Ovary (tissue), 7 donors: ENCODE measurements at regions not wholly inside any gene's neighbourhood (a gene's known extent, or its start where the extent isn't known, plus 50 kb on each side); places are given as distances from the start of the nearest gene placed in this dataset.
"Not testable (repeated sequence)": the region's sequence is repeated elsewhere in the genome, so short reads cannot be mapped to it uniquely, and the experiment has no call there.

Source experiments
- DNase-seq, 5 donors: peaks; one replicate each; pipeline ENCODE4 v3.0.0-alpha.2; 2019 to 2020
- H3K27ac ChIP-seq, 2 donors: fragments of 200-600 bp; one replicate each; pipeline versions ENCODE4 v1.5.1 to v1.8.0; 2019 to 2022
- H3K27me3 ChIP-seq: fragments of 200-600 bp; one replicate; pipeline ENCODE4 v1.8.0; 2022
- H3K36me3 ChIP-seq: fragments of 200-600 bp; sonication (generic); one replicate; pipeline ENCODE4 v1.5.1; 2019
- H3K4me1 ChIP-seq: one replicate; pipeline ENCODE4 v1.8.1; 2013; ENCODE audit warnings: mild to moderate bottlenecking, moderate library complexity; ENCODE audit not compliant: insufficient read depth
- H3K4me3 ChIP-seq: fragments of 200-600 bp; sonication (generic); one replicate; pipeline ENCODE4 v1.5.1; 2017
- H3K9me3 ChIP-seq, 2 donors: fragments of 200-600 bp in 1 of 2; sonication (generic) in 1 of 2; one replicate each; pipeline versions ENCODE4 v1.5.1 to v1.8.1; 2013 to 2019; ENCODE audit warnings: mild to moderate bottlenecking in 1 of 2, moderate library complexity in 1 of 2
- EP300 ChIP-seq: sonication (generic); formaldehyde crosslinking; IDR thresholded peaks from one replicate; pipeline ENCODE4 v1.6.1; 2017; ENCODE audit warnings: antibody characterized with exemption
- POLR2A ChIP-seq: fragments of 450-650 bp; IDR thresholded peaks from one replicate; pipeline ENCODE4 v1.6.1; 2017; ENCODE audit warnings: antibody characterized with exemption, mild to moderate bottlenecking, moderate library complexity
- WGBS, 3 donors: extraction: QIAGEN DNeasy Blood & Tissue Kit in 1 of 3; methylation state at CpG; one replicate each; pipeline versions ENCODE4 v1.1.5 to v1.1.7; 2013 to 2017; 5-methylcytosine and 5-hydroxymethylcytosine counted together
- intact Hi-C, 4 donors: fragments of 100-400 bp; cut with DNase I; formaldehyde crosslinking; loops; one replicate each; pipeline versions ENCODE4 v1.11.0 to v1.15.1; 2022 to 2023
- TF ChIP-seq, protein P1 (sequence below), 3 donors: fragments of 450-650 bp in 2 of 3; fragments of 200-600 bp in 1 of 3; IDR thresholded peaks; one replicate each; pipeline versions ENCODE4 v1.5.1 to v1.8.0; 2016 to 2022; ENCODE audit warnings: antibody characterized with exemption in 3 of 3, mild to moderate bottlenecking in 1 of 3
- donor health status: DM: no; HTN: no; CAD: no; lungs with moderate emphysema.
- donor health status: DM: no; HTN: no; CAD: no.
- donor health status: Bipolar disorder and iron deficiency.
- donor health status: DM: no; HTN: no; CAD: no.
- donor health status: DM: yes; HTN: yes; CAD: no.

- Histone ChIP-seq H3K36me3 (no peaks in the 10 kb centered on the region), H3K27ac (no peak overlapping the region), H3K9me3 (no peaks in the 10 kb centered on the region), H3K4me1 (no peaks in the 10 kb centered on the region), H3K27me3 (no peaks in the 10 kb centered on the region), H3K4me3 (no peak overlapping the region)
- 75 to 92% (median 88%) methylated on average over 1 of the region's 1 CpG for WGBS, 3 donors
- DNase-seq: no peak
- TF ChIP-seq POLR2A (no peak), EP300 (no peak)
- TF ChIP-seq, protein P1, sequence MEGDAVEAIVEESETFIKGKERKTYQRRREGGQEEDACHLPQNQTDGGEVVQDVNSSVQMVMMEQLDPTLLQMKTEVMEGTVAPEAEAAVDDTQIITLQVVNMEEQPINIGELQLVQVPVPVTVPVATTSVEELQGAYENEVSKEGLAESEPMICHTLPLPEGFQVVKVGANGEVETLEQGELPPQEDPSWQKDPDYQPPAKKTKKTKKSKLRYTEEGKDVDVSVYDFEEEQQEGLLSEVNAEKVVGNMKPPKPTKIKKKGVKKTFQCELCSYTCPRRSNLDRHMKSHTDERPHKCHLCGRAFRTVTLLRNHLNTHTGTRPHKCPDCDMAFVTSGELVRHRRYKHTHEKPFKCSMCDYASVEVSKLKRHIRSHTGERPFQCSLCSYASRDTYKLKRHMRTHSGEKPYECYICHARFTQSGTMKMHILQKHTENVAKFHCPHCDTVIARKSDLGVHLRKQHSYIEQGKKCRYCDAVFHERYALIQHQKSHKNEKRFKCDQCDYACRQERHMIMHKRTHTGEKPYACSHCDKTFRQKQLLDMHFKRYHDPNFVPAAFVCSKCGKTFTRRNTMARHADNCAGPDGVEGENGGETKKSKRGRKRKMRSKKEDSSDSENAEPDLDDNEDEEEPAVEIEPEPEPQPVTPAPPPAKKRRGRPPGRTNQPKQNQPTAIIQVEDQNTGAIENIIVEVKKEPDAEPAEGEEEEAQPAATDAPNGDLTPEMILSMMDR (IDR thresholded peaks at IDR 0.05): no peak
- intact Hi-C loops: no loop called here
Observed at GRCh38 chr7:79608005-79608404, 154.5 kb upstream of the MAGI2 start.

GRCh38 chr7:79604841-79605240, 151.4 kb upstream of the MAGI2 start:
- 76 to 79% (median 78%) methylated on average over 4 of the region's 4 CpGs for WGBS, 3 donors

DNA sequence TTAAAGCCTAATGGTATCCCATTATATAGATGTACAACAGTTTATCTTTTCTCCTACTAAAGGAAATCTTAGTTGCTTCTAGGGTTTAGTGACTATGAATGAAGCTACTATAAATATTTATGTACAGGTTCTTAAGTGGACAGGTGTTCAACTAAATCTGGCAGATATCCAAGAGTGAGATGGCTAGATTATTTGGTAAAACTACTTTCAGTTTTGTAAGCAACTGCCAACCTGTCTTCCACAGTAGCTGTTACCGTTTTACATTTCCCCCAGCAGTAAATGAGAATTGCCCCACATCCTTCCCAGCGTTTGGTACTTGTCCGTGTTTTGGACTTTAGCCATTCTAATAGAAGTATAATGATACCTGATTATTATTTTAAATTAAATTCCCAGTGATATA, 144.9 kb upstream of the MAGI2 start:
- Histone ChIP-seq H3K27ac (no peak overlapping the region), H3K4me3 (no peak overlapping the region), H3K27me3 (no peaks in the 10 kb centered on the region), H3K36me3 (no peaks in the 10 kb centered on the region), H3K4me1 (no peaks in the 10 kb centered on the region), H3K9me3 (no peaks in the 10 kb centered on the region)
- WGBS, 3 donors: 68 to 74% (median 70%) methylated on average over 3 of the region's 3 CpGs
- no peak for TF ChIP-seq POLR2A
- TF ChIP-seq, protein P1 (IDR thresholded peaks at IDR 0.05): no peak
- TF ChIP-seq EP300: no peak
- no peak for DNase-seq
- intact Hi-C loops: no loop called here

More at GRCh38 chr7:79604841-79605240, 151.4 kb upstream of the MAGI2 start:
- H3K27me3 ChIP-seq: no peaks in the 10 kb centered on the region
- no peak for DNase-seq
- no peaks in the 10 kb centered on the region for H3K4me1 ChIP-seq
- H3K4me3 ChIP-seq: no peak overlapping the region
- intact Hi-C loops: no loop called here
- H3K27ac ChIP-seq: no peak overlapping the region
- no peaks in the 10 kb centered on the region for H3K9me3 ChIP-seq
- no peaks in the 10 kb centered on the region for H3K36me3 ChIP-seq
- TF ChIP-seq, protein P1 (IDR thresholded peaks at IDR 0.05): no peak
- no peak for TF ChIP-seq EP300
- no peak for TF ChIP-seq POLR2A

DNA sequence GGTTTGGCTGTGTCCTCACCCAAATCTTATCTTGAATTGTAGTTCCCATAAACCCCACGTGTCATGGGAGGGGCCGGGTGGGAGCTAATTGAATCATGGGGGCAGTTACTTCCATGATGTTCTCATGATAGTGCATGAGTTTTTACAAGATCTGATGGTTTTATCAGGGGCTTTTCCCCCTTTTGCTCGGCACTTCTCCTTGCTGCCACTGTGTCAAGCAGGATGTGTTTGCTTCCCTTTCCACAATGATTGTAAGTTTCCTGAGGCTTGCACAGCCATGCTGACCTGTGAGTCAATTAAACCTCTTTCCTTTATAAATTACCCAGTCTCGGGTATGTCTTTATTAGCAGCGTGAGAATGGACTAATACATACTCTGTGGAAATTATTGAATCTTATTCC, 141.2 kb upstream of the MAGI2 start:
- H3K4me1 ChIP-seq, H3K27ac ChIP-seq, intact Hi-C loops, H3K9me3 ChIP-seq, DNase-seq, H3K27me3 ChIP-seq, H3K4me3 ChIP-seq, H3K36me3 ChIP-seq: not testable (repeated sequence)
- WGBS, 3 donors: 49 to 56% (median 50%) methylated on average over 5 of the region's 5 CpGs

GRCh38 chr7:79593866-79594301, 140.4 kb upstream of the MAGI2 start:
- no peak for DNase-seq
- no peaks in the 10 kb centered on the region for H3K4me1 ChIP-seq
- H3K4me3 ChIP-seq: no peak overlapping the region
- TF ChIP-seq, protein P1 (IDR thresholded peaks at IDR 0.05): no peak
- no peaks in the 10 kb centered on the region for H3K36me3 ChIP-seq
- intact Hi-C loops: no loop called here
- no peaks in the 10 kb centered on the region for H3K27me3 ChIP-seq
- H3K27ac ChIP-seq: no peak overlapping the region
- no peaks in the 10 kb centered on the region for H3K9me3 ChIP-seq
